AG04450 (cell line): ENCODE measurements at regions not wholly inside any gene's neighbourhood (a gene's known extent, or its start where the extent isn't known, plus 50 kb on each side); places are given as distances from the start of the nearest gene placed in this dataset.

ENCODE experiments used
- CTCF ChIA-PET: fragments of 300-600, 350-600 bp; formaldehyde crosslinking; extraction: SDS; loops from one replicate; lab custom pipeline; 2022; ENCODE audit warnings: antibody characterized with exemption, inconsistent platforms; lab: Charles Lee
- POLR2A ChIA-PET: fragments of 350-600 bp; formaldehyde crosslinking; extraction: SDS; loops from one replicate; lab custom pipeline; 2021; ENCODE audit warnings: antibody characterized with exemption, inconsistent platforms; lab: Yijun Ruan, JAX
- DNase-seq: peaks from one replicate; pipeline ENCODE4 v3.0.0-alpha.2; 2011; ENCODE audit warnings: low read depth, low spot score
- H3K27ac ChIP-seq: one replicate; pipeline ENCODE4 v1.5.1; 2012; ENCODE audit warnings: low read depth, low read length, control low read depth
- H3K27me3 ChIP-seq: one replicate; pipeline ENCODE4 v1.6.0; 2012; ENCODE audit warnings: low read length; ENCODE audit not compliant: control insufficient read depth, insufficient read depth
- H3K4me3 ChIP-seq: 2 replicates; pipeline ENCODE4 v1.5.1; 2011; ENCODE audit warnings: mild to moderate bottlenecking, low read depth, low read length, control low read depth
- H3K9me3 ChIP-seq: 2 replicates; pipeline ENCODE4 v1.5.1; 2012; ENCODE audit warnings: low read length; ENCODE audit not compliant: control insufficient read depth, insufficient read depth
- CTCF ChIP-seq: IDR thresholded peaks from 2 replicates; pipeline ENCODE4 v1.5.1; 2011; ENCODE audit warnings: low read depth, low read length, control low read depth, inconsistent platforms

DNA sequence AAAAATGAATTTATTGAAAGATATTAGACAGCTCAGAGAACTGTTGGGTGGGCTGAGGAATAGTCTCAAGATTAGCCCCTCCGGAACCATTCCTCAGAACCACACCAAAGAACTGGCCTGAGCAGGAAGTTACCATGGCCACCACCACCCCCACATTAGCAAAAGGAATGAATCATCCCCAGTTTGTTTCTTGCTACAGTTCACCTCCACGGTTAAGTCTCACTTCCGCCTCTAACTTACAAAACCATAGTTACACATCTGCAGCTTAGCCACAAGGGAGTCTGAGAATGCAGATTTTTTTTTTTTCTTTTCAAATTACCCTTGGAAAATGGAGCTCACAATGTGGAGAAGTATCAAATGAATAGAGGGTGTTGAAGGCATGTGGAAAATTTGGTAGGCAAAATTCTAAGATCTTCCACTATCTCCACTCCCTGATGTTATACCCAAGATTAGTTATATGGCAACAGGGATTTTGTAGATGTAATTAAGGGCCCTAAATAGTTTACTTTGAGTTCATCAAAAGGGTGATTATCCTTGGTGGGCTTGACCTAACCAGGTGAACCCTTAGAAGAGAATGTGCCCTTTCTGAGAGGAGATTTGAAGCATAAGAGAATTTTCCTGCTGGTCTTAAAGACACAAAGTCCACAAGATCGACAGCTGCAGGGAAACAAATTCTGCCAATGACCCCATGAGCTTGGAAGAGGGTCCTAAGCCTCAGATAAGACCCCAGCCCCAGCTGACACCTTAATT, 129.8 kb upstream of the KRR1 start:
- POLR2A ChIA-PET: interaction anchor here (0.6 kb wide), 1 partner anchor 395 kb away, joined by 5 read pairs; no protein-coding TSS in a partner anchor
- H3K27me3 ChIP-seq: no peaks in the 10 kb centered on the region
- DNase-seq: peak; percentile 68
- no peak overlapping the region for H3K4me3 ChIP-seq
- no peaks in the 10 kb centered on the region for H3K9me3 ChIP-seq
- CTCF ChIA-PET: interaction anchor here (0.6 to 1.2 kb wide), 5 partner anchors 10 to 395 kb away, joined by 3 to 5 read pairs (median 4); no protein-coding TSS in a partner anchor
- H3K27ac ChIP-seq: peak overlapping the region; percentile 67
- no peak for TF ChIP-seq CTCF

DNA sequence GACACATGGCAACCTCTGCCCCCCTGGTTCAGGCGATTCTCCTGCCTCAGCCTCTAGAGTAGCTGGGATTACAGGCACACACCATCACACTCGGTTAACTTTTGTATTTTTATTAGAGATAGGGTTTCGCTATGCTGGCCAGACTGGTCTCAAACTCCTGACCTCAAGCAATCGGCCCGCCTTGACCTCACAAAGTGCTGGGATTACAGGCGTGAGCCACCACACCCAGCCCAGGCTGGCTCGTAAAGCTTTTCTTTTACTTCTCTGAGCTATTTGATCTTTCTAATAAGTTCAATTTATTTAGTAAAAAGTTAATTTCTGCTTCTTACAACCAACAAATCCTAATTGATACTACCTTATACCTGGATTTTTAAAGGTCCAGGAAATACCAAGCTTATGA, 127.4 kb upstream of the KRR1 start:
- no peak for TF ChIP-seq CTCF
- POLR2A ChIA-PET: no interaction called here

DNA sequence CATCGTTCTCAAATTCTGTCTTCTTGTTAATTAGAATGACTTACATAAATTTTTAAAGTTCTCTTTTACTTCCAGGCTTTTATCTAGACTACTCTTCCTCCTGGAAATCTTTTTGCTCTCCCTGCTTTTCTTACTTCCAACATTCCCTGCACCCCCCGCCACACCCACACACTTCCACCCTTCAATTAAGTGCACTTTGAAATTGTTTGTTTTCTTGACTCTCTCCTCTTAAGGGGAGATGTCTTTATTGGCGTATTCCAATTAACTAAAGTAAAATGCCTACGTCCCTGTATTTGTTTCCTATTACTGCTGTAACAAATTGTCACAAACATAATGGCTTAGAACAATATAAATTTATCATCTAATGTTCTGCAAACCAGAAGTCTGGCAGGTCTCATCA, 125.2 kb upstream of the KRR1 start:
- Histone ChIP-seq H3K4me3 (no peak overlapping the region), H3K27me3 (no peaks in the 10 kb centered on the region), H3K9me3 (no peaks in the 10 kb centered on the region), H3K27ac (no peak overlapping the region)
- DNase-seq: no peak
- ChIA-PET POLR2A (no interaction called here), CTCF (interaction anchor here (1.0 kb wide), 1 partner anchor 10 kb away, joined by 3 read pairs; no protein-coding TSS in a partner anchor)
- TF ChIP-seq CTCF: no peak

More for the DNA sequence above, 127.4 kb upstream of the KRR1 start:
- Histone ChIP-seq H3K27me3 (no peaks in the 10 kb centered on the region), H3K9me3 (no peaks in the 10 kb centered on the region), H3K27ac (no peak overlapping the region), H3K4me3 (no peak overlapping the region)
- DNase-seq: no peak
- CTCF ChIA-PET: interaction anchor here (0.9 kb wide), 1 partner anchor 10 kb away, joined by 3 read pairs; no protein-coding TSS in a partner anchor

GRCh38 chr12:75635606-75636444, 124.4 kb upstream of the KRR1 start:
- ChIA-PET POLR2A (no interaction called here), CTCF (interaction anchor here (1.0 kb wide), 1 partner anchor 10 kb away, joined by 3 read pairs; no protein-coding TSS in a partner anchor)
- Histone ChIP-seq H3K27ac (no peak overlapping the region), H3K4me3 (no peak overlapping the region), H3K9me3 (no peaks in the 10 kb centered on the region), H3K27me3 (no peaks in the 10 kb centered on the region)
- peak; percentile 86 for DNase-seq
- TF ChIP-seq CTCF: no peak
